Stromal cell of bone marrow (primary cell): ENCODE measurements at regions not wholly inside any gene's neighbourhood (a gene's known extent, or its start where the extent isn't known, plus 50 kb on each side); places are given as distances from the start of the nearest gene placed in this dataset.
"Not testable (repeated sequence)": the region's sequence is repeated elsewhere in the genome, so short reads cannot be mapped to it uniquely, and the experiment has no call there.

Source experiments
- DNase-seq: peaks from one replicate; pipeline ENCODE4 v3.0.0-alpha.2; 2012; ENCODE audit warnings: low read depth

- DNase-seq = no peak
Measured at GRCh38 chr11:69205743-69206612, 50.2 kb downstream of the SMIM38 start.

- not testable (repeated sequence) for DNase-seq
Measured at GRCh38 chr11:69206613-69206965, 50.9 kb downstream of the SMIM38 start.

GRCh38 chr11:69207165-69207889, 51.6 kb downstream of the SMIM38 start:
- no peak for DNase-seq

GRCh38 chr11:69208190-69209037, 52.7 kb downstream of the SMIM38 start:
- no peak for DNase-seq

- DNase-seq = no peak
Measured at GRCh38 chr11:69209038-69209350, 53.3 kb downstream of the SMIM38 start.

- DNase-seq = no peak
Measured at GRCh38 chr11:69209421-69210309, 53.9 kb downstream of the SMIM38 start.

- DNase-seq = no peak
Measured at GRCh38 chr11:69210310-69211035, 54.7 kb downstream of the SMIM38 start.

GRCh38 chr11:69211540-69211919, 55.8 kb downstream of the SMIM38 start:
- no peak for DNase-seq

- no peak for DNase-seq
Measured at GRCh38 chr11:69211920-69212797, 56.4 kb downstream of the SMIM38 start.

- no peak for DNase-seq
Measured at GRCh38 chr11:69212798-69213110, 57.0 kb downstream of the SMIM38 start.

- no peak for DNase-seq
Measured at GRCh38 chr11:69213316-69213715, 57.6 kb downstream of the SMIM38 start.

GRCh38 chr11:69213964-69214363, 58.2 kb downstream of the SMIM38 start:
- DNase-seq = no peak

GRCh38 chr11:69215216-69215615, 59.5 kb downstream of the SMIM38 start:
- no peak for DNase-seq

- DNase-seq = peak; percentile 6
Measured at GRCh38 chr11:69215784-69216415, 60.2 kb downstream of the SMIM38 start.

- DNase-seq = no peak
Measured at GRCh38 chr11:69216647-69217051, 60.9 kb downstream of the SMIM38 start.

GRCh38 chr11:69217276-69218105, 61.8 kb downstream of the SMIM38 start:
- no peak for DNase-seq

- no peak for DNase-seq
Measured at GRCh38 chr11:69218271-69218682, 62.5 kb downstream of the SMIM38 start.

GRCh38 chr11:69218946-69219720, 63.4 kb downstream of the SMIM38 start:
- no peak for DNase-seq
